ENCODE measurements at regions not wholly inside any gene's neighbourhood (a gene's known extent, or its start where the extent isn't known, plus 50 kb on each side); places are given as distances from the start of the nearest gene placed in this dataset.

GRCh38 chr4:149065753-149066152, 623.5 kb upstream of the NR3C2 start:
- H3K4me3 ChIP-seq (ENCODE audit: low read depth, low read length) = no peak overlapping the region
- TF ChIP-seq CTCF (IDR thresholded peaks at IDR 0.05; ENCODE audit: insufficient read depth, low read length, missing control alignments) = no peak
- CTCF ChIA-PET = no interaction called here
- POLR2A ChIA-PET = no interaction called here
- DNase-seq (ENCODE audit: low read depth, low spot score) = no peak

- ChIA-PET CTCF (no interaction called here), POLR2A (no interaction called here)
- H3K4me3 ChIP-seq (ENCODE audit: low read depth, low read length) = no peak overlapping the region
- DNase-seq (ENCODE audit: low read depth, low spot score) = no peak
- TF ChIP-seq CTCF (IDR thresholded peaks at IDR 0.05; ENCODE audit: insufficient read depth, low read length, missing control alignments) = no peak
Measured at GRCh38 chr4:149062997-149063396, 620.8 kb upstream of the NR3C2 start.

GRCh38 chr4:149057594-149057993, 615.4 kb upstream of the NR3C2 start:
- CTCF ChIA-PET = no interaction called here
- no peak for TF ChIP-seq CTCF (IDR thresholded peaks at IDR 0.05; ENCODE audit: insufficient read depth, low read length, missing control alignments)
- POLR2A ChIA-PET = no interaction called here
- no peak for DNase-seq (ENCODE audit: low read depth, low spot score)
- H3K4me3 ChIP-seq (ENCODE audit: low read depth, low read length) = no peak overlapping the region

GRCh38 chr4:149056615-149057014, 614.4 kb upstream of the NR3C2 start:
- H3K4me3 ChIP-seq (ENCODE audit: low read depth, low read length) = no peak overlapping the region
- no peak for DNase-seq (ENCODE audit: low read depth, low spot score)
- CTCF ChIA-PET = no interaction called here
- no peak for TF ChIP-seq CTCF (IDR thresholded peaks at IDR 0.05; ENCODE audit: insufficient read depth, low read length, missing control alignments)
- POLR2A ChIA-PET = no interaction called here

- no peak overlapping the region for H3K4me3 ChIP-seq (ENCODE audit: low read depth, low read length)
- no peak for DNase-seq (ENCODE audit: low read depth, low spot score)
- no peak for TF ChIP-seq CTCF (IDR thresholded peaks at IDR 0.05; ENCODE audit: insufficient read depth, low read length, missing control alignments)
- ChIA-PET POLR2A (no interaction called here), CTCF (no interaction called here)
Measured at GRCh38 chr4:149055624-149056023, 613.4 kb upstream of the NR3C2 start.

- ChIA-PET CTCF (no interaction called here), POLR2A (no interaction called here)
- H3K4me3 ChIP-seq (ENCODE audit: low read depth, low read length) = no peak overlapping the region
- no peak for TF ChIP-seq CTCF (IDR thresholded peaks at IDR 0.05; ENCODE audit: insufficient read depth, low read length, missing control alignments)
- no peak for DNase-seq (ENCODE audit: low read depth, low spot score)
Measured at GRCh38 chr4:149050840-149051239, 608.6 kb upstream of the NR3C2 start.
